ENCODE measurements at regions not wholly inside any gene's neighbourhood (a gene's known extent, or its start where the extent isn't known, plus 50 kb on each side); places are given as distances from the start of the nearest gene placed in this dataset.

DNA sequence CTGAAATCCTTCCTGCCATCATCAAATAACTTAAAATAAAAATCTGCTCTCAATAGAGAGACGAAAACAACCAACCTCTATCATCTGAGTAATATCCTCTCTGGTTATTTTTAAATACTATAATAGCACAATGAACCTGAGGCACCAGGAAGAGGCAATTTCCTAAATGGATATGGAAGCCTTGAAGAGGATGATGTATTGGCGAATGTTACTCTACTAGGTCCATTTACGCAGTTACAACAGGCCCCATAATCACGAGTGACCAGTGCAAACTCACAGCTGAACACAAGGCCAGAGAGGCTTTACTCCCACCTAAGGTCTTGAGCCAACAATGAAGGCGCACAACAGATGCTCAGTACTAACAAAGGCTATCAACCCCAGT lies 678.8 kb upstream of the NR3C2 start:
- Histone ChIP-seq H3K4me3 (ENCODE audit: low read depth in 1 of 2, low read length in 2 of 2) (no peak overlapping the region), H3K36me3 (ENCODE audit: control insufficient read depth in 1 of 2, insufficient read depth in 2 of 2, low read length in 2 of 2) (no peaks in the 10 kb centered on the region), H3K9me3 (ENCODE audit: control insufficient read depth in 1 of 2, low read length in 2 of 2) (no peaks in the 10 kb centered on the region), H3K4me1 (ENCODE audit: control insufficient read depth in 1 of 2, insufficient read depth in 2 of 2, low read length in 2 of 2) (no peaks in the 10 kb centered on the region), H3K27me3 (ENCODE audit: low read depth, low read length) (no peaks in the 10 kb centered on the region), H3K27ac (ENCODE audit: low read length) (no peak overlapping the region)

- no peaks in the 10 kb centered on the region for H3K36me3 ChIP-seq (ENCODE audit: control insufficient read depth in 1 of 2, insufficient read depth in 2 of 2, low read length in 2 of 2)
- no peaks in the 10 kb centered on the region for H3K4me1 ChIP-seq (ENCODE audit: control insufficient read depth in 1 of 2, insufficient read depth in 2 of 2, low read length in 2 of 2)
- no peaks in the 10 kb centered on the region for H3K27me3 ChIP-seq (ENCODE audit: low read depth, low read length)
- no peak overlapping the region for H3K27ac ChIP-seq (ENCODE audit: low read length)
- H3K4me3 ChIP-seq (ENCODE audit: low read depth in 1 of 2, low read length in 2 of 2), result no peak overlapping the region
- H3K9me3 ChIP-seq (ENCODE audit: control insufficient read depth in 1 of 2, low read length in 2 of 2), result no peaks in the 10 kb centered on the region
These were observed 678.3 kb upstream of the NR3C2 start for GRCh38 chr4:149120331-149121022.

DNA sequence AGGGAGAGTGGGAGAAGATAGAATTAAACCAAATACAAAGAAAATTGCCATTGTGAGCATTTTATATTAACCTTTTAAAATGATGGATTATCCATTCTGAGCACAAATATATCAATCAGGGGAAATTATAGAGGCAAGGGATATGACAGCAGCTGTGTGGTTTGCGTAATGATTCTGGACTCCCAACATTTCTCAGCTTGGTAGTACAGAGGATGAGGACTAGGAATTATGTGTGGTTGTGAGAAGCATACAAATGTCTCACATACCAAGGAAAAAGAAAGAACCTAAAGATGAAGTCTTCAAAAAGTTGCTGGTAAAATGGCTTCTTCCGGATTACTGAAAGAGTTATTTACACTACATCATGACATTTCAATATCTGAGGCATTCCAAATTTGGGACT lies 674.6 kb upstream of the NR3C2 start:
- Histone ChIP-seq H3K4me3 (ENCODE audit: low read depth in 1 of 2, low read length in 2 of 2) (no peak overlapping the region), H3K36me3 (ENCODE audit: control insufficient read depth in 1 of 2, insufficient read depth in 2 of 2, low read length in 2 of 2) (no peaks in the 10 kb centered on the region), H3K4me1 (ENCODE audit: control insufficient read depth in 1 of 2, insufficient read depth in 2 of 2, low read length in 2 of 2) (no peaks in the 10 kb centered on the region), H3K9me3 (ENCODE audit: control insufficient read depth in 1 of 2, low read length in 2 of 2) (no peaks in the 10 kb centered on the region), H3K27me3 (ENCODE audit: low read depth, low read length) (no peaks in the 10 kb centered on the region), H3K27ac (ENCODE audit: low read length) (no peak overlapping the region)

DNA sequence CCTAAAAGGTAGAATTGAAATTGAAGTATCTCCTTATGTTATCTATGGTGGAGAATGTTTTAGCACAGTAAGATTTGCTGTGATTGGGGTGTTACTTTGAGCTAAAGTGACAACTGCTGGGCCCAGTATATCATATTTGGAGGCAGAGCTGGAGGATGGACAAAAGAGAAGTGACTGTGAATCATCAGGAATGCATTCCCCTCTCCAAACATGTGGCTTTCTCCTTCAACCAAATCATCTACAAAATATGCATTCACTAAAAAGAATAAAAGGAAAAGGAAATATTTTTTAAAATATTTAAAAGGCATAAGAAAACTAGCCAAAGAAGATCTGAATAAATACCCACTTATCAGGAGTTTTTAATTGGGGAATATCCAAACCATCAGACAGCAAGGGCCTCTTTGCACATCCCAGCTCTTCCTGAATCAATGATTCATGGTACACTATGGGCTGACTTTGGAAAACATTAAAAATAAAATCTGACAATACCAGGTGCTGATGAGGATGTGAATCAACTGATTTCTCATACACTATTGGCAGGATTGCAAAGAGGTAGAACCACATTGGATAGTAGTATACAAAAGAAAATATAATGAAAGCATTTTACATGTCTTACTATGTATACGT lies 671.7 kb upstream of the NR3C2 start:
- Histone ChIP-seq H3K27ac (ENCODE audit: low read length) (no peak overlapping the region), H3K9me3 (ENCODE audit: control insufficient read depth in 1 of 2, low read length in 2 of 2) (no peaks in the 10 kb centered on the region), H3K36me3 (ENCODE audit: control insufficient read depth in 1 of 2, insufficient read depth in 2 of 2, low read length in 2 of 2) (no peaks in the 10 kb centered on the region), H3K4me1 (ENCODE audit: control insufficient read depth in 1 of 2, insufficient read depth in 2 of 2, low read length in 2 of 2) (no peaks in the 10 kb centered on the region), H3K27me3 (ENCODE audit: low read depth, low read length) (no peaks in the 10 kb centered on the region), H3K4me3 (ENCODE audit: low read depth in 1 of 2, low read length in 2 of 2) (no peak overlapping the region)

DNA sequence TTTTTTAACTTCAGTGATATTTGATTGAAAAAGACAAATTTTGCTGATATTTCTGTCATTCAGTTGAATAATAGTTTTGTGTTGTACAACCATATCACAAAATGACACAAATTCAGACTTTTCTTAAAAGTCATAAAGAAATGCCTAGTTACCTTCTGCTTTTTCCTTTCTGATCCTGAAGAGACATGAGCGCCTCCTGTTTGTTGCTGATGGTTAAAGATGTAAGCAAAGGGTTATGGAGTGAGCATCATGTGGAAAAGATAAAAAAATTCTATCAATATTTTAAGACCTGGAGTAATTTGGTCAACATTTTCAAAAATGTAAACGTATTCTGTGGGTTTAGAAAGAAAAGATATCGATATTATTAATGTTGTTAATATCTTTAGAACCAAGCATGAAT lies 669.9 kb upstream of the NR3C2 start:
- H3K36me3 ChIP-seq (ENCODE audit: control insufficient read depth in 1 of 2, insufficient read depth in 2 of 2, low read length in 2 of 2), result no peaks in the 10 kb centered on the region
- no peaks in the 10 kb centered on the region for H3K27me3 ChIP-seq (ENCODE audit: low read depth, low read length)
- H3K4me3 ChIP-seq (ENCODE audit: low read depth in 1 of 2, low read length in 2 of 2), result no peak overlapping the region
- H3K27ac ChIP-seq (ENCODE audit: low read length), result no peak overlapping the region
- no peaks in the 10 kb centered on the region for H3K4me1 ChIP-seq (ENCODE audit: control insufficient read depth in 1 of 2, insufficient read depth in 2 of 2, low read length in 2 of 2)
- no peaks in the 10 kb centered on the region for H3K9me3 ChIP-seq (ENCODE audit: control insufficient read depth in 1 of 2, low read length in 2 of 2)

- Histone ChIP-seq H3K27me3 (ENCODE audit: low read depth, low read length) (no peaks in the 10 kb centered on the region), H3K36me3 (ENCODE audit: control insufficient read depth in 1 of 2, insufficient read depth in 2 of 2, low read length in 2 of 2) (no peaks in the 10 kb centered on the region), H3K4me1 (ENCODE audit: control insufficient read depth in 1 of 2, insufficient read depth in 2 of 2, low read length in 2 of 2) (no peaks in the 10 kb centered on the region), H3K9me3 (ENCODE audit: control insufficient read depth in 1 of 2, low read length in 2 of 2) (no peaks in the 10 kb centered on the region), H3K27ac (ENCODE audit: low read length) (no peak overlapping the region), H3K4me3 (ENCODE audit: low read depth in 1 of 2, low read length in 2 of 2) (no peak overlapping the region)
These were observed 668.3 kb upstream of the NR3C2 start for GRCh38 chr4:149110481-149110880.

GRCh38 chr4:149108626-149109025 lies 666.4 kb upstream of the NR3C2 start:
- H3K4me3 ChIP-seq (ENCODE audit: low read depth in 1 of 2, low read length in 2 of 2), result no peak overlapping the region
- no peaks in the 10 kb centered on the region for H3K36me3 ChIP-seq (ENCODE audit: control insufficient read depth in 1 of 2, insufficient read depth in 2 of 2, low read length in 2 of 2)
- H3K27me3 ChIP-seq (ENCODE audit: low read depth, low read length), result no peaks in the 10 kb centered on the region
- no peaks in the 10 kb centered on the region for H3K9me3 ChIP-seq (ENCODE audit: control insufficient read depth in 1 of 2, low read length in 2 of 2)
- no peaks in the 10 kb centered on the region for H3K4me1 ChIP-seq (ENCODE audit: control insufficient read depth in 1 of 2, insufficient read depth in 2 of 2, low read length in 2 of 2)
- H3K27ac ChIP-seq (ENCODE audit: low read length), result no peak overlapping the region

DNA sequence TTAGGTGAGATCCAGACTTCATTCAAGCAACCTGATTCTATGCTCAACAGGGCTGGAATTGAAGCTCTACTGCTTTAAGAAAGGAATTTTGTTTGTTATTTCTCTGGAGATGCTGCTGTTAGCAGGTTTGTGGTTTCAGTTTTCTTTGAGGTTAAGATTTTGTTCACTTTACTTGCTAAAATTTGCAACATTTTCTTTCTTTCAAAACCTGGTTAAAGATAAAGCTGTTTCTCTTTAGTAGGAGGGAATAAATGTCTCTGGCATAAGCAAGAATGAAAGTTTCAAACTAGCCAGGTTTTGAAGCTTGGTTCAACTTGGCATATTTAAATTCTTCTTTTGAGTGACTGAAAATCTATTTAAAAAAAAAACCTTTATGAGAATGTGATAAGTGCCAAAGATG lies 660.6 kb upstream of the NR3C2 start:
- peaks cover 0 to 8% of the 10 kb centered on the region in 2 donors for H3K9me3 ChIP-seq (ENCODE audit: control insufficient read depth in 1 of 2, low read length in 2 of 2)
- no peaks in the 10 kb centered on the region for H3K36me3 ChIP-seq (ENCODE audit: control insufficient read depth in 1 of 2, insufficient read depth in 2 of 2, low read length in 2 of 2)
- no peaks in the 10 kb centered on the region for H3K27me3 ChIP-seq (ENCODE audit: low read depth, low read length)
- no peak overlapping the region for H3K27ac ChIP-seq (ENCODE audit: low read length)
- H3K4me3 ChIP-seq (ENCODE audit: low read depth in 1 of 2, low read length in 2 of 2), result no peak overlapping the region
- no peaks in the 10 kb centered on the region for H3K4me1 ChIP-seq (ENCODE audit: control insufficient read depth in 1 of 2, insufficient read depth in 2 of 2, low read length in 2 of 2)

DNA sequence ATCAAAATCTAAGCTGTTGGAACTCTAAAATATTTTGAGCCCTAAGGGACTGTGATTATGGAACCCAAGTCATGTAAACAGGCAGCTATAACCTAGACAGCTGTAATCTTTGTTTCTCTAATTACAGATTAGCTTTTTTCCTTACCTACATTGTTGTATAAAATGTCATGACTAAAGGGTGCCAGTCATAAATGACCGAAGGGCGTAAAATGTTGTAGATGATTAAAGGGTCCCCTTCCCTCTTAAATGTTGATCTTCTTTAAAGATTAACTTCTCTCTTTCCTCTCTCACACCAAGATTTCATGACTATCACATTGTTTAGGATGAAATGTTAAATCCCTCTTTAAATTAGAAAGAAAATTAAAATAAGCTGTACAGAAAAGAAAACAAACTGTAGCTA lies 659.4 kb upstream of the NR3C2 start:
- H3K27ac ChIP-seq (ENCODE audit: low read length), result no peak overlapping the region
- H3K4me1 ChIP-seq (ENCODE audit: control insufficient read depth in 1 of 2, insufficient read depth in 2 of 2, low read length in 2 of 2), result no peaks in the 10 kb centered on the region
- H3K27me3 ChIP-seq (ENCODE audit: low read depth, low read length), result no peaks in the 10 kb centered on the region
- H3K4me3 ChIP-seq (ENCODE audit: low read depth in 1 of 2, low read length in 2 of 2), result no peak overlapping the region
- no peaks in the 10 kb centered on the region for H3K36me3 ChIP-seq (ENCODE audit: control insufficient read depth in 1 of 2, insufficient read depth in 2 of 2, low read length in 2 of 2)
- peaks cover 0 to 14% of the 10 kb centered on the region in 2 donors for H3K9me3 ChIP-seq (ENCODE audit: control insufficient read depth in 1 of 2, low read length in 2 of 2)

GRCh38 chr4:149095811-149096210 lies 653.6 kb upstream of the NR3C2 start:
- Histone ChIP-seq H3K9me3 (ENCODE audit: control insufficient read depth in 1 of 2, low read length in 2 of 2) (peaks cover 0 to 17% of the 10 kb centered on the region in 2 donors), H3K4me1 (ENCODE audit: control insufficient read depth in 1 of 2, insufficient read depth in 2 of 2, low read length in 2 of 2) (no peaks in the 10 kb centered on the region), H3K27me3 (ENCODE audit: low read depth, low read length) (no peaks in the 10 kb centered on the region), H3K4me3 (ENCODE audit: low read depth in 1 of 2, low read length in 2 of 2) (no peak overlapping the region), H3K36me3 (ENCODE audit: control insufficient read depth in 1 of 2, insufficient read depth in 2 of 2, low read length in 2 of 2) (no peaks in the 10 kb centered on the region), H3K27ac (ENCODE audit: low read length) (no peak overlapping the region)

DNA sequence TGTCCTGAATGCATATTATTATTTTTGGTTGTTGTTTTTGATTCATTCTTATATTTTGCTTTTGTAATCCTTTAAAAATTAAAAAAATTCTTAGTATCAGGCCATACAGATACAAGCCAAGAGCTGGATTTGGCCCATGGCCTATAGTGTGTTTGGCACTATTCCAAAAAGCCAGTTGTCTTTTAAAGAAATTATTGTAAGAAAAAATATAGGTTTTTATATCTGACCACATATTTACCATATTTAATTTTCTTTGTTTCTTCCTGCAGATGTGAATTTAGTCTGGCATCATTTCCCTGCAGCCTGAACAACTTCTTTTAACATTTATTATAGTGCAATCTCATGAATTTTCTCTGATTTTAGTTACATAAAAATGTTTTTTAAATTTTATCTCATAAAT lies 652.8 kb upstream of the NR3C2 start:
- H3K27me3 ChIP-seq (ENCODE audit: low read depth, low read length), result no peaks in the 10 kb centered on the region
- H3K4me1 ChIP-seq (ENCODE audit: control insufficient read depth in 1 of 2, insufficient read depth in 2 of 2, low read length in 2 of 2), result no peaks in the 10 kb centered on the region
- H3K27ac ChIP-seq (ENCODE audit: low read length), result no peak overlapping the region
- no peak overlapping the region for H3K4me3 ChIP-seq (ENCODE audit: low read depth in 1 of 2, low read length in 2 of 2)
- H3K36me3 ChIP-seq (ENCODE audit: control insufficient read depth in 1 of 2, insufficient read depth in 2 of 2, low read length in 2 of 2), result no peaks in the 10 kb centered on the region
- H3K9me3 ChIP-seq (ENCODE audit: control insufficient read depth in 1 of 2, low read length in 2 of 2), result peaks cover 0 to 17% of the 10 kb centered on the region in 2 donors

DNA sequence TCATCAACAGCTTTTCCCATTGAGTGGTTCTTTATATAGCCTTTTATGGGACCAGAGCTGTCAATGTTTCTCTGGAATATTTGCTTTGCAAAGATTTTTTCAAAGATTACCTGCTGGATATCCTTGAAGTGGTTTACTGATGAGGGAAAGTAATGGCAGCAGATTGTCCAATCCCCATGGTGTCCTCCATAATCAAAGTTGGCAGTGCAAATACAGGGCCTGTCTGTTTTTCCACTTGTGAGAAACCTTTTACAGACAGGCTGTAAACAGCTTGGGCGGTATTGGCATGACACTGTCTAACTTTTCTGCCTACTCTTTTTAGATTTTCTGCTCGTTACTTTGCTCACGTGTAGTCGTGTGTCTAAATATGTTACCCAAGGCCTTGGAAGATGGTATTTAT lies 641.9 kb upstream of the NR3C2 start:
- H3K27me3 ChIP-seq (ENCODE audit: low read depth, low read length), result no peaks in the 10 kb centered on the region
- H3K4me3 ChIP-seq (ENCODE audit: low read depth in 1 of 2, low read length in 2 of 2), result no peak overlapping the region
- H3K27ac ChIP-seq (ENCODE audit: low read length), result no peak overlapping the region
- H3K36me3 ChIP-seq (ENCODE audit: control insufficient read depth in 1 of 2, insufficient read depth in 2 of 2, low read length in 2 of 2), result no peaks in the 10 kb centered on the region
- no peaks in the 10 kb centered on the region for H3K4me1 ChIP-seq (ENCODE audit: control insufficient read depth in 1 of 2, insufficient read depth in 2 of 2, low read length in 2 of 2)
- no peaks in the 10 kb centered on the region for H3K9me3 ChIP-seq (ENCODE audit: control insufficient read depth in 1 of 2, low read length in 2 of 2)

All from muscle layer of duodenum (tissue), 2 donors.